GM19351 (cell line): ENCODE measurements at regions not wholly inside any gene's neighbourhood (a gene's known extent, or its start where the extent isn't known, plus 50 kb on each side); places are given as distances from the start of the nearest gene placed in this dataset.
"Not testable (repeated sequence)": the region's sequence is repeated elsewhere in the genome, so short reads cannot be mapped to it uniquely, and the experiment has no call there.

ENCODE experiments used
- ATAC-seq: cut with Tn5 transposase; IDR thresholded peaks from one replicate; pipeline ENCODE4 v1.9.1; 2021; ENCODE audit warnings: mild to moderate bottlenecking, moderate library complexity; ENCODE audit not compliant: unreplicated experiment

DNA sequence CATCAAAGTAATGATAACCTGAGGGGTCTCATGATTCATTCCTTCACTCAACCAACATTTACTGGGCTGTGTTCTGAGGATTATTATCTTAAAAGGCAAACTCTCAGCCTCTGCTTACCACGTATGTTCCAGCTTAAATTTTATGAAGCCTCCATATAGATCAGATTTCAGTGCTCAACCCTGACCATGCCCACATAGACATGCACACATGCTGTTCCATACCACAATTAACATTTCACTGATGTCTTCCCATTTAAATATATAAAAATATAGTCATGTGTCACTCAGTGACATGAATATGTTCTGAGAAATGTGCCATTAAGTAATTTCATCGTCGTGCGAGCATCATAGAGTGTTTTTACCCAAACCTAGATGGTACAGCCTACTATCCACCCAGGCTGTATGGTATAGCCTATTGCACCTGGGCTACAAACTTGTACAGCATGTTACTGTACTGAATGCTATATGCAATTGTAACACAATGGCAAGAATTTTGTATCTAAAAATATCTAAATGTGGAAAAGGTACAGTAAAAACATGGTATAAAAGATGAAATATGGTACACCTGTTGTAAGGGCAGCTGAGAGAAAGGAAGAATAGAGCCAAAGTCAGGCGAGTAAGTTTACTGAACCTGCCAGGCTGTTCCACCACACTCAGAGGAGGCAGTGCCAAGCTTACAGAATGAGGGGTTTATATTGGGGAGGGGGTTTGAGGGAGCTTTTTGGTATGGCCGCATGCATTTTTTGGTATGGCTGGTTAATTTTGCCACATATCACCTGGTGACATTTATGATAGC, 134.7 kb upstream of the ETV3 start:
- ATAC-seq = no peak

DNA sequence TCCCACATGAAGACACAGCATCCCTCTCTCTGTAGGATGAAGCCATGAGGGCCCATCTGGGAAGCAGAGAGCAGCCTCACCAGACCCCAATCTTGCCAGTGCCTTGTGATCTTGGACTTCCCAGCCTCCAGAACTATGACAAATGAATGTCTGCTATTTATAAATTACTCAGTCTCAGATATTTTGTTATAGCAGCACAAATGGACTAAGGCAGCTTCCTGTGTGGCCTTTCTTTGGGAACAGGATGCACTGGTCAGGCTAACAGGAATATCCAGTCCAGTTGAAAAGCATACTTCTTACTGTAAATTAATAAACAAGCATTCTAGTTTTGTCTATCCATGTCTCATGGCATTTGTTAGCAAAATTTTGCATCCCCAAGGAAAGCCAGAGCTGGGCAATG, 134.1 kb upstream of the ETV3 start:
- no peak for ATAC-seq

DNA sequence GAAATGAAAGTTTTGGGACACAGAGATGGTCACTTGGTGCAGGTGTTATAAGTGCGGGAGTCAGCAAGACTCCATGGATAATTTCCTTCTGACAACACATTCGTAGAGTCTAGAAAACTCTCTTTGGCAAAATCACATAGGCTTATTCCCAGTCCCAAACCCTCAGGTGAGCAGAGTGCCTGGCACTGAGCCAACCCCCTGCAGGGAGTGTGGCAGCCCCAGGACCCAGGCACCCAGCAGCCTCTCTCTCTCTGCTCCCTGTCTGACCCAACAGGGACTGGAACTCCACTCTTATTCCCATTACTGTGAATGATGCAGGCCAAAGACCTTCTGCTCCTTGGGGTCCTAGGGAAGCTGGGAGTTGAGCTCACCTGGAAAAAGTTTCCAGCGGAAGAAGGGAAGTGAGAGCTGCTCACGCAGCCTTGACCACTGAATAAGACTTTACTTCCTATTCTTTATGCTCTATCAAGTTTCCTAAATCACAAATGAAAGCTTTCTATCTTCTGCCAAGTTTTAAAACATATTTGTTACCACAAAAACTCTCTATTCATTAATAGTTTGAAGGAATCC, 132.6 kb upstream of the ETV3 start:
- ATAC-seq = no peak

DNA sequence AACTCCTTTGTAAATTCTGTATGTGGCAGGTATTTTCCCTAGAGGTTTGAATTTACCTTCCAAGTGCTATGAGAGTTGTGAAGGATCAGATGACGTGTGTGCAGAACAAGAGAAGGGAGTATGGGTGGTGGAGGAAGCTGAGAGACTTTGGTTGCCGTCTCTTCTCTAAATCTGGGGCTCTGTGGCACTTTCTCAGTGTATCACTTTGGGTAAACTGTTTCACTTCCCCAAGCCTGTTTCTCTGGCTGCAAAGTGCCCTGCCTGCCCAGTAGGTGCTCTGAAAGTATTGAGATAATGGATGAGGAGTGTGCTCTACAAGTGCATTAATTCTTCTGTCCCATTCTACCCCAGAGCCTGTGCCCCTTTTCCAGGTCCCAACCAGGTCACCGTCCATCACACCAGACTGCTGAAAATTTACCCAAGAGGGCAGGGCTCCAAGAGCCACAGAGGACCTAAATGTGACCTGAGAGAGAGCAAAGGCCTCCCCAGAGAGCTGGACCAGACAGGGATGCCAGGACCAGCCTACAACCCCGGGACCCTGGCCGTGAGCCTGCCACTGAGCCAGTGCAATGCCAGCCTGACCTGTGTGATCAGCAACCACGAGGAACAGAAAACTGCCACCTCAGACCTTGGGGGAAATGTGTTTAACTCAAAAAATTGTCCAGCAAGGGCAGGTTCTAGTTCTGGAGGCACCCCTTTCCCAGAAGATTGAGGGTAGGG, 131.6 kb upstream of the ETV3 start:
- ATAC-seq = no peak

DNA sequence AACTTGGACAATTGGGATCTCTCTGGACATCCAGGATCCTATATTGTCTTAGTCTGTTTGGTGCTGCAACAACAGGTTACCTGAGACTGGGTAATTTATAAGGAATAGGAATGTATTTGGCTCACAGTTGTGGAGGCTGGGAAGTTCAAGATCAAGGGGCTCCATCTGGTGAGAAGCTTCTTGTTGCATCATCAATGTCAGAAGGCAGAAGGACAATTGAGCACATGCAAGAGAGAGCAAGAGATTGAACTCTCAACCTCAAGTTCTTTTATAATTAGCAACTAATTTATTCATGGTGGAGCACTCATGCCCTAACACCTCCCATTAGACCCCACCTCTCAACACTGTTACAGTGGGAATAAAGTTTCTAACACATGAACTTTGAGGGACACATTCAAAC, 124.7 kb upstream of the ETV3 start:
- ATAC-seq = no peak

DNA sequence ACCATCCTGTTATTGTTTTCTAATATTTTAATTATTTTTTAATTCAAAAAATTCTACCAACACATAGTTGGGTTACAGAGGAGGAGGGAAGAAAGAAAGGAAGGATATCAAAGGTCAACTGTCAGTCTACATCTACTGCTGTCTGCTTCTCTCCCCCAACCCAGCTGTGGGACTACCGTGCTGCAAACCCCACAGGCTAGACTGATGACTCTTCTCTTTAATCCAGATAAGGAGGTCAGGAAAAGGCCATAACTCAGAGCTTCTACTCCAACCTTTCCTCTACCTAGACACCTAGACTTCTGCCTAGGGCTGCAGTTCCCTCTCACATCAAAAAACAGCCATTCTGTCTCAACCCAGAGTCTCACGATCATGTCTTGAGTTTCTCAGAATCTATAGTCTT, 124.2 kb upstream of the ETV3 start:
- ATAC-seq = no peak

DNA sequence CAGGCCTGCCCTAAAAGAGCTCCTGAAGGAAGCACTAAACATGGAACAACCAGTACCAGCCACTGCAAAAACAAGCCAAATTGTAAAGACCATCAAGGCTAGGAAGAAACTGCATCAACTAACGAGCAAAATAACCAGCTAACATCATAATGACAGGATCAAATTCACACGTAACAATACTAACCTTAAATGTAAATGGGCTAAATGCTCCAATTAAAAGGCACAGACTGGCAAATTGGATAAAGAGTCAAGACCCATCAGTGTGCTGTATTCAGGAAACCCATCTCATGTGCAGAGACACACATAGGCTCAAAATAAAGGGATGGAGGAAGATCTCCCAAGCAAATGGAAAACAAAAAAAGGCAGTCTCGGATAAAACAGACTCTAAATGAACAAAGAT, 117.7 kb upstream of the ETV3 start:
- ATAC-seq = not testable (repeated sequence)

DNA sequence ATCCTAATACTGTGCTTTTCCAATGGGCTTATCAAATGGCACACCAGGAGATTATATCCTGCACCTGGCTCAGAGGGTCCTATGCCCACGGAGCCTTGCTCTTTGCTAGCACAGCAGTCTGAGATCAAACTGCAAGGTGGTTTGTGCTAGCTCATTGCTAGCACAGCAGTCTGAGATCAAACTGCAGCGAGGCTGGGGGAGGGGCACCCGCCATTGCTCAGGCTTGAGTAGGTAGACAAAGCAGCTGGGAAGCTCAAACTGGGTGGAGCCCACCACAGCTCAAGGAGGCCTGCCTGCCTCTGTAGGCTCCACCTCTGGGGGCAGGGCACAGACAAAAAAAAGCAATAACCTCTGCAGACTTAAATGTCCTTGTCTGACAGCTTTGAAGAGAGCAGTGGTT, 116.0 kb upstream of the ETV3 start:
- ATAC-seq = not testable (repeated sequence)

DNA sequence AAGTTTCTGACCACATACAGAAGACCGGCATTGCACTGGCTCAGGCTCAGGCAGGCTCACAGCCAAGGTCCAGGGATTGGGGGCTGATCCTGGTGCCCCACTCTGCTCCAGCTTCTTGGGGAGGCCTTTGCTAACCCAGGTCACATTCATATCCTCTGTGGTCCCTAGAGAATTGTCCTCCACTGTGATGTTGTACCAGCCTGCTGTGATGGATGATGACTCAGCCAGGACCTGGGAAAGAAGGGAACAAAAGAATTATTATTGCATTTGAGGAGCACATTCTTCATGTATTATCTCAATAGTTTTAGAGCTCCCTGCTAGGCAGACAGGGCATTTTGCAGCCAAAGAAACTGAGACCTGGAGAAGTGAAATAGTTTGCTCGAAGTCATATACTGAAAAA, 114.3 kb upstream of the ETV3 start:
- no peak for ATAC-seq

DNA sequence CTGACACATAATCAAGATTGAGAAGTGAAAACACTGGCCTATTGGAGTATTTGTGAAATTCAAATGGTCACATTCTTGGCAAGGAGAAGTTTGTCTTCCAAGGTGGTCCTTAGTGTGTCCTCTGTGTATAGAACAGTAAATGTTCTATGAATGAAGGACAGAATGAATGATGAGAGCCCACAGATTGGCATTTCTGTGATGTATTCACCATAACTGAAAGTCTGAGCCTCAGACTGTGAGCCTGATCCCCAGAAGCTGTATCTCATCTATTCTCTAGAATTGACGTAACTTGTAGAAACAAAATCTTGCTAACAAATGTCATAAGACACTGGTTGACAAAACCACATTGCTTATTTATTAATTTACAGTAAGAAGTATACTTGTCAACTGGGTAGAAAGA, 111.5 kb upstream of the ETV3 start:
- no peak for ATAC-seq

DNA sequence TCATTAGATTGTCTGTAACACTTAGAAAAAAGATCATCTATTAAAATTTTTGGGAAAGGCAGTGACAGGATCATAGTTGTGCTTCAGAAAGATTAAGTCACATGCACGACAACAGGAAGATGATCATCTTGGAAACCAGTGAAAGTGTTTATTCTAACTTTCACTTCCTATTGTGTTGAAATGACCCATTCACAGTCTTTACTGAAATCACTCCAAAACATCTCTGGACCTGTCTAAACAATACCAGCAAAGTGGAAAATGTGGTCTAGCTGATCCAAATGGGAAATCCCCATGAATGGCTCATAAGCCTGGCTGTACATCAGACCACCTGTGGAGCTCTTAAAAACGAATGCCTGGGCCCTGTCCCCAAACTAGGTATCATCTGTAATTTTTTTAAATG, 111.1 kb upstream of the ETV3 start:
- ATAC-seq = peak; percentile 55

DNA sequence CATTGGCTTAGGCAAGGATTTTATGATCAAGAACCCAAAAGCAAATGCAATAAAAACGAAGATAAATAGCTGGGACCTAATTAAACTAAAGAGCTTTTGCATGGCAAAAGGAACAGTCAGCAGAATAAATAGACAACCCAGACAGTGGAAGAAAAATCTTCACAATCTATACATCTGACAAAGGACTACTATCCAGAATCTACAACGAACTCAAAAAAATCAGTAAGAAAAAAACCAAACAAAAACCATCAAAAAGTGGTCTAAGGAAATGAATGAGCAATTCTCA, 109.5 kb upstream of the ETV3 start:
- not testable (repeated sequence) for ATAC-seq

DNA sequence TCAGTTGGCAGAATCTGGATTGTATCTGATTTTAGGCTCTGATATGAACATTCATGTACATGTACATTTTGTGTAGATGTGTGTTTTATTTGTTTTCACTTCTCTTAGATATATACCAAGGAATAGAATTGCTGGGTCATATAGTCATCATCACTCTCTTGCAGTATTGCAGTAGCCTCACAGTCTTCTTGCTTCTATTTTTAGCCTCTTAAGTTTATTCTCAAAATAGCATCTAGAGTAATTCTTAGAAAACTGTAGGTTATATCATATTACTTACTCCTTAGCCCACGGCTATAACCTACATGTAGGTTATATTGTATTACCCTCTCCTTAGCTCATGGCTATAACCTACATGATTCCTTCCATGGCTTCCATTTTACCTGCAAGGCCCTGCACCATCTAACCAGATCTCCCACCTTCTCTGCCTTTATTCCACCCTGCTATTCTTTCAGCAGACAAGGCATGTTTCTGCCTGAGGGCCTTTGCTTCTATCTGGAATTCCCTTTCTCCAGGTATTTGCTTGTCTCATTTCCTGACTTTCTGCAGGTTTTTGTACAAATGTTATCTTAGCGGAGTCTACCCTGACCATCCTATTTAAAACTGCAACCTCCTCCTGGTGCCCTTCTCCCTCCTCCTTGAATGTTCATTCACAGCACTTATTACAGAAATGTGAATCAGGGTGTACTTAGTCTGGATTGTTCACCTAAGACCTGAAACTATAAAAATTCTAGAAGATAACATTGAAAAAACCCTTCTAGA, 109.0 kb upstream of the ETV3 start:
- ATAC-seq = no peak

DNA sequence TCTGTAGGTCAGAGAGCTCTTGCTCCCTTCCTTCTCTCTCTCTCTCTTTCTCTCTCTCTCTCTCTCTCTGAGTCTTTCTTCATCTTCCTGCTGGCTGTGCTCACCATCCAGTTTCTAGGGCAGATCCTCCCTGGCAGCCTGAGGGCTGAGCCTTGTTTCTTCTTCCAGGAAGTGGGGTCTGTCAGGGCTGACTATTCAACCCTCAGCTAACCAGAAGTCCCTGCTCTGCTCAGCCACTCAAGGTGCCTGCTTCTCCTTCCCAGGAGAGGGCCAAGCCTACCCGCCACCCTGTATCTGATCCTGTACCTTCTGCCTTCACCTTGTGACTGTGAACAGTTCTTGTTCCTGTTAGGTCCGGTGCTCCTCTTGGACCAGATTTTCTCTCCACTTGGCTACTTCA, 107.6 kb upstream of the ETV3 start:
- ATAC-seq = no peak

DNA sequence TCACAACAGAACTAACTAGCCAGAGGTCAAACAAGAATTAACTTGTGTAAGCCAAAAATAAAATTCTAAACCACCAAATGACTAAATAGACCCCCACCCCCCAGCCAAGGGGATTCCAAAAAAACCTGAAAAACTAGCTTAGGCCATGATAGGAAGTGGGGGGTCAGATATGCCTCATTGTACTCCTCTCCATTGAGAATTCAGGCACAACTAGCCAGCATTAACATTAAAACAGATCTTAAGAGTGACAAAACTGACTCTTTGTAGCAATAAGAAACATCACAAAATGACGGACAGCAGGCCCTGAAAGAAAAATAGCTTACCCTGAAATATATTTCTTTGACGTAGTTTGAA, 103.0 kb upstream of the ETV3 start:
- no peak for ATAC-seq

DNA sequence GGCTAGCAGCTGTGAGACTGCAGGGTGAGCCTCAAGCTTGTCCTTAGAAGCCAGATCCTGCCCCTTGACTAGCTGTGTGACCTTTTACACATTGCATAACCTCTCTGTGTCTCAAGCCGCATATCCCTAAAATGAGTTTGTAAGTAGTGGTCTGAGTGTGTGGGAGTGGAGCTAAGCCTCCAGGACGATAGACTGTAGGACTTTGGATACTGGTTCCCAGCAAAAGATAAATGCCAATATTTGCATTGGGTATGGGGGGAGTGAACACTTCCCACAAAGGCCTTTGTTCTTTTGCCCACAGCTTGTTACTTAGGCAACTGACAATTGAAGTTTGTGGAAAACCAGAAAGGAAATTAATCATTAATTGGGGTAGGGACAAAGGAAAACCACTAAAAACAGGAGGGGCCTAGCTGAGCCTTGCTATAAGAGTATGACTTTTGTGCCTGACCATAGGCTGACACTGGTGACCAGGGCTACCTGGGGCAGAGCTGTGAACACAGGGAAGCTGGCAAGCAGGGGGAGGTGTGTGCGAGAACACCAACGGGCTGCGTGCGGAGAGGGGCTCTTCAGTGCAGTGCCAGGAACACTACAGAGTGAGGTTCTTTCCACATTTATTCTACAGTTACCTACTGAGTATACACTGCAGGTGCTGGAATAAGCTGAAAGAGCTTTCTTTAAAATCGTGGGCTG, 102.4 kb upstream of the ETV3 start:
- no peak for ATAC-seq

DNA sequence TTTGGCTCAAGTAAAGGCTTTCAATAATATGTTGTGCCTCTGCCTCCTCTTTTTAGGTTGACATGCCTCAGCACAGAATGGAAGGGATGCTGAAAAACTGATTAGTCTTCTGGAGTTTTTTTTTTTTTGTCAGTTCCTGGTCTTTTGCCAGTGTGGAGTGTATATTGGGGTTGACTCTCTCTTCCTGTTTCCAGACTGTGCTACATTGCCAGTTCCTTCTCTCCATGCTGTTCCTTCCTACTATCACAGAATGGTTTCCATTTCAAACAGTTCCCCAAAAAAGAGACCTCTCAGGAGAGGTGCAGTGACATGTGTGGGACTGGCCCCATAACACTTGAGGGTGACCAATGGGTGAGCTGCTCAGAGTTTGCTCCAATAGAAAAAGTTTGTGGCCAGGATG, 101.7 kb upstream of the ETV3 start:
- ATAC-seq = no peak

DNA sequence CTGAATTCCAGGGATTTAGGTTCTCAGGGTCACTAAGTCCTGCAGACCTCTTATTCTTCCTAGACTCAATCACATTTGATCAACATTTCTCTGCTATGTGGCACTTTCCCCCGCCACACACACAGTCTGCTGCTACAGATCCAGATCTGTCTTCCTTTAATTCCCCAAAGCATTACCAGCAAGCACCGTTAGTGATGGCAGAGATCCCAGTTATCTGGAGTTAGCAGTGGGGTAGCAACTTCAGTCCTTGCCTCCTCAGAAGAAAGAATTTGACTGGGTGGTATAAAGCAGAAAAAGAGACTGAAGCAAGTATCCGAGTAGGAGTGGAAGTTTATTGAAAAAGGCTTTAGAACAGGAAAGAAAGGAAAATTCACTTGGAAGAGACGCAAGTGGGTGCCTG, 100.4 kb upstream of the ETV3 start:
- ATAC-seq = no peak

DNA sequence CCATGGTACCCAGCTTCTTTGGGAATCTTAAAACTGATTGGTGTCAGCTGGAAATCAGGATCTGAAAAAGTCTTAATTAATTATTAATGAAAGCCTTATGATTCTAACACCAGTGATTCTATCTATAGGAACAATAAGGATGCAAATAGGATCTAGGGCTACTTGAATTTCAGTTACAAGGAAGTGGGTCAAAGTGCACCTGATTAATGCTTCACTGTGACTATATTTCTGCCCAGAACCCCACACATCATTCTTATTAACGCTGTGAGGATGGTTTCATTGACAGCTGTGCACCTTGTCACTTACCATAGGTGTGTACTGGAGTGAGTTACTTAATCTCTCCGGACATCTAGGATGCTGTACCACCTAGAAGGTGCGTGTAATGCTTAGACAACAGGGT, 99.8 kb upstream of the ETV3 start:
- no peak for ATAC-seq

DNA sequence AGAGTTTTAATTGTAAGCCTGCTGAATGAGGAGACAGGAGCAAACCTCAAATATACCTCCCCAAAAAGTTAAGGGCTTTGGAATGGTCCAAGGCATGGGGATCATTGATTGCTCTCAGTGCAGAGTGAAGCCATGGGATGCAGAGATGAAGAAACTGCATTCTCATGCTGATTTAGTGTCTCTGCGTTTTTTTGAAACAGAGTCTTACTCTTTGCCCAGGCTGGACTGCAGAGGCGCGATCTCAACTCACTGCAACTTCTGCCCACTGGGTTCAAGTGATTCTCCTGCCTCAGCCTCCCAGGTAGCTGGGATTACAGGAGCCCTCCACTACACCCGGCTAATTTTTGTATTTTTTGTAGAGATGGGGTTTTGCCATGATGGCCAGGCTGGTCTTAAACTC, 99.3 kb upstream of the ETV3 start:
- ATAC-seq = no peak

DNA sequence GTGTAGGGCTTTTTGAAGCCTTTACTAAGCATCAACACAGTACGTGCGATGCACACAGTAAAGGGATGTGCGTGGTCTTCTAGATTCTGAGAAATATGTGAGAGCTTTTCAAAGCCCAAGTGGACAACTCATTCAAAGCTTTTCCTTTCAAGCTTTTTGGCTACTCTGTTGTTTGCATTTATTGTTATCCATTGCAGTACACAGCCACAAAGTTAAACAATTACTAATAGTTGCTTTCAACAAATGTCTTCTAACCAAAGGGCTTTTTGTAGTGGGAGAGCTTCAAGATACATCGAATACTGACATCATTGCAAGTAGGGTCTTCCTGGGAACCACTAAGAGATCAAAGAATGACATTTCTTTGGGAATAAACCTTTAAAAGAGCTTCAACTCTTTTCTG, 97.9 kb upstream of the ETV3 start:
- no peak for ATAC-seq
